ENCODE measurements at regions not wholly inside any gene's neighbourhood (a gene's known extent, or its start where the extent isn't known, plus 50 kb on each side); places are given as distances from the start of the nearest gene placed in this dataset.

GRCh38 chr16:74075393-74075792 lies 221.2 kb upstream of the PSMD7 start:
- Histone ChIP-seq H3K9me3 (ENCODE audit: control insufficient read depth, low read length) (peaks cover 1% of the 10 kb centered on the region), H3K4me1 (ENCODE audit: control insufficient read depth in 1 of 2, insufficient read depth in 2 of 2, low read length in 2 of 2) (no peaks in the 10 kb centered on the region), H3K36me3 (ENCODE audit: control insufficient read depth in 1 of 2, insufficient read depth in 2 of 2, low read length in 1 of 2) (no peaks in the 10 kb centered on the region), H3K4me3 (ENCODE audit: low read length in 2 of 2) (no peak overlapping the region), H3K27ac (ENCODE audit: low read depth in 1 of 2, low read length in 2 of 2) (no peak overlapping the region), H3K27me3 (ENCODE audit: control insufficient read depth in 1 of 2, insufficient read depth in 2 of 2, low read length in 1 of 2) (no peaks in the 10 kb centered on the region)
- ATAC-seq (ENCODE audit: low FRiP score) (no peak), DNase-seq (no peak)
- 92 to 93% methylated on average over 4 of the region's 4 CpGs for WGBS, 2 donors
- intact Hi-C loops (cut with DNase I) = no loop called here

DNA sequence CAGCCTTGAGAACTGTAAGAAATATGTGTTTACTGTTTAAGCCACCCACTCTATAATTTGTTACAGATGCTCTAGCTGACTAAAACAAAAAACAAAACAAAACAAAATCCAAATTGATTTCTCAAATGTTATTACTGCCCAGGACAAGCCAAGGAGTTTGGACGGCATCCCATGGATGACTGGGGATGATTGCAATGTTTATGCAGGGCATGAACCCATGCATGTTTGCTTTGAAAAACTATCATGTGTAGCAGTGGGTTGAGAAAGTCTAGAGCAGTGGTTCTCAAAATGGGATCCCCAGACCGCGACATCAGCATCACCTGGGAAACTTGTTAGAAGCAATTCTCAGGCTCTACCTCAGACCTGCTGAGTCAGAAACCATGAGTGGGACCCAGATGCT lies 223.2 kb upstream of the PSMD7 start:
- WGBS, 2 donors = 76 to 88% methylated on average over 3 of the region's 3 CpGs
- Histone ChIP-seq H3K4me3 (ENCODE audit: low read length in 2 of 2) (no peak overlapping the region), H3K9me3 (ENCODE audit: control insufficient read depth, low read length) (peaks cover 1% of the 10 kb centered on the region), H3K27ac (ENCODE audit: low read depth in 1 of 2, low read length in 2 of 2) (no peak overlapping the region), H3K27me3 (ENCODE audit: control insufficient read depth in 1 of 2, insufficient read depth in 2 of 2, low read length in 1 of 2) (no peaks in the 10 kb centered on the region), H3K4me1 (ENCODE audit: control insufficient read depth in 1 of 2, insufficient read depth in 2 of 2, low read length in 2 of 2) (no peaks in the 10 kb centered on the region), H3K36me3 (ENCODE audit: control insufficient read depth in 1 of 2, insufficient read depth in 2 of 2, low read length in 1 of 2) (no peaks in the 10 kb centered on the region)
- DNase-seq = no peak
- intact Hi-C loops (cut with DNase I) = no loop called here
- no peak for ATAC-seq (ENCODE audit: low FRiP score)

DNA sequence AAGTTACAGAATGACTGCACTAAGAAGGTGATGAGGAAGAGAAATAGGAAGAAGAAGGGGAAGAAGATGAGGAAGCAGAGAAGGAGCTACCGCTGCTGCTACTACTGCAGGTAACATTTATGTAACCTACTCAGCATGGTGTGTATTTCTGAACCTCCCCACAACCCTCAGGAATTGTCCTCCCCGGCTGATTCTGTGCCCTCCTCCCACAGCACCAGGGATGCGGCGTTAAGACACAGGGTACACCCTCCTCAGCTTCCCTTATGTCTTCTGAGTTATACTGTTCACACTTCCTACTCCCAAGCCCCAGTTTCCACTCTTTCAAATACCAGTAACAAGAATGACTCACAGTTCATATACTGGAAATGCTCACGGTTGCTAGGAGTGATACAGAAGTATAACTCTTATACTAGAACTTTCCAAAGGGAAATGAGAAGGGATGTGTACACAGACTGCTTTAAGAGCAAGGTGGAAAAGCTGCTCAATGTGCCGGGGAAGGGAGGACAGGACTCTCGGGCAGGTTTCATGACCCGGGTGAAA lies 224.5 kb upstream of the PSMD7 start:
- Histone ChIP-seq H3K36me3 (ENCODE audit: control insufficient read depth in 1 of 2, insufficient read depth in 2 of 2, low read length in 1 of 2) (no peaks in the 10 kb centered on the region), H3K27ac (ENCODE audit: low read depth in 1 of 2, low read length in 2 of 2) (no peak overlapping the region), H3K27me3 (ENCODE audit: control insufficient read depth in 1 of 2, insufficient read depth in 2 of 2, low read length in 1 of 2) (no peaks in the 10 kb centered on the region), H3K9me3 (ENCODE audit: control insufficient read depth, low read length) (peaks cover 1% of the 10 kb centered on the region), H3K4me1 (ENCODE audit: control insufficient read depth in 1 of 2, insufficient read depth in 2 of 2, low read length in 2 of 2) (no peaks in the 10 kb centered on the region), H3K4me3 (ENCODE audit: low read length in 2 of 2) (no peak overlapping the region)
- 59 to 68% methylated on average over 8 of the region's 8 CpGs for WGBS, 2 donors
- intact Hi-C loops (cut with DNase I) = no loop called here
- no peak for ATAC-seq (ENCODE audit: low FRiP score)
- DNase-seq = no peak

- H3K27ac ChIP-seq (ENCODE audit: low read depth in 1 of 2, low read length in 2 of 2) = no peak overlapping the region
- no peak for ATAC-seq (ENCODE audit: low FRiP score)
- WGBS, 2 donors = 78% methylated on average over 10 of the region's 10 CpGs
- intact Hi-C loops (cut with DNase I) = no loop called here
- no peaks in the 10 kb centered on the region for H3K4me1 ChIP-seq (ENCODE audit: control insufficient read depth in 1 of 2, insufficient read depth in 2 of 2, low read length in 2 of 2)
- H3K36me3 ChIP-seq (ENCODE audit: control insufficient read depth in 1 of 2, insufficient read depth in 2 of 2, low read length in 1 of 2) = no peaks in the 10 kb centered on the region
- H3K4me3 ChIP-seq (ENCODE audit: low read length in 2 of 2) = no peak overlapping the region
- no peak for DNase-seq
- H3K27me3 ChIP-seq (ENCODE audit: control insufficient read depth in 1 of 2, insufficient read depth in 2 of 2, low read length in 1 of 2) = no peaks in the 10 kb centered on the region
- H3K9me3 ChIP-seq (ENCODE audit: control insufficient read depth, low read length) = peaks cover 1% of the 10 kb centered on the region
Observed at GRCh38 chr16:74070237-74070636, 226.4 kb upstream of the PSMD7 start.

GRCh38 chr16:74064120-74064735 lies 232.4 kb upstream of the PSMD7 start:
- no peaks in the 10 kb centered on the region for H3K4me1 ChIP-seq (ENCODE audit: control insufficient read depth in 1 of 2, insufficient read depth in 2 of 2, low read length in 2 of 2)
- H3K9me3 ChIP-seq (ENCODE audit: control insufficient read depth, low read length) = no peaks in the 10 kb centered on the region
- no peaks in the 10 kb centered on the region for H3K36me3 ChIP-seq (ENCODE audit: control insufficient read depth in 1 of 2, insufficient read depth in 2 of 2, low read length in 1 of 2)
- no peak overlapping the region for H3K27ac ChIP-seq (ENCODE audit: low read depth in 1 of 2, low read length in 2 of 2)
- ATAC-seq (ENCODE audit: low FRiP score) (no peak), DNase-seq (no peak)
- H3K27me3 ChIP-seq (ENCODE audit: control insufficient read depth in 1 of 2, insufficient read depth in 2 of 2, low read length in 1 of 2) = no peaks in the 10 kb centered on the region
- WGBS, 2 donors = 36 to 46% methylated on average over 5 of the region's 5 CpGs
- intact Hi-C loops (cut with DNase I) = loop anchor here (2.0 to 10.0 kb wide), 3 partner anchors 163 to 211 kb away; no protein-coding TSS in a partner anchor
- H3K4me3 ChIP-seq (ENCODE audit: low read length in 2 of 2) = no peak overlapping the region

- ATAC-seq (ENCODE audit: low FRiP score) = no peak
- Histone ChIP-seq H3K27ac (ENCODE audit: low read depth in 1 of 2, low read length in 2 of 2) (no peak overlapping the region), H3K9me3 (ENCODE audit: control insufficient read depth, low read length) (peaks cover 2% of the 10 kb centered on the region), H3K36me3 (ENCODE audit: control insufficient read depth in 1 of 2, insufficient read depth in 2 of 2, low read length in 1 of 2) (no peaks in the 10 kb centered on the region), H3K4me3 (ENCODE audit: low read length in 2 of 2) (no peak overlapping the region), H3K4me1 (ENCODE audit: control insufficient read depth in 1 of 2, insufficient read depth in 2 of 2, low read length in 2 of 2) (no peaks in the 10 kb centered on the region), H3K27me3 (ENCODE audit: control insufficient read depth in 1 of 2, insufficient read depth in 2 of 2, low read length in 1 of 2) (no peaks in the 10 kb centered on the region)
- WGBS, 2 donors = 4 to 8% methylated on average over 4 of the region's 4 CpGs
- no peak for DNase-seq
- intact Hi-C loops (cut with DNase I) = no loop called here
Observed at GRCh38 chr16:74053826-74054225, 242.8 kb upstream of the PSMD7 start.

DNA sequence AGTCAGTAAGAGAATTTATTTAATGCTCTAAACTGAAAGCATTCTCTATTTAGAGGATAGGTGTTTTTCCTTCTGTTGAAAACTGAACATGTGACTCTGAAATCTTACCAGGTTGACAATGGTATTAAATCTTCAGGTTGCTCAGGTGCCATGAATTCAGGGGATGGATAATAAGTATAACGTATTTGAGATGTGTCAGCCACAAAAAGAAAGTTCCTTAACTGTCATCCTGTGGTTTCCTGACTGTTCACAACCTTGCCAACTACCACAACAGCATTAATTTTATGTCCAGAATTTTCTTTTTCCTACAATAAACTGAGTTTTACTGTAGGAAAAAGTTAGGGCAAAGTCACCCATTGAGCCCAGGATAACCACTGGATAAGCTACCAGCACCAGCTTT lies 243.3 kb upstream of the PSMD7 start:
- no peak for ATAC-seq (ENCODE audit: low FRiP score)
- WGBS, 2 donors = 17 to 19% methylated on average over 1 of the region's 1 CpG
- H3K9me3 ChIP-seq (ENCODE audit: control insufficient read depth, low read length) = peaks cover 2% of the 10 kb centered on the region
- no peaks in the 10 kb centered on the region for H3K27me3 ChIP-seq (ENCODE audit: control insufficient read depth in 1 of 2, insufficient read depth in 2 of 2, low read length in 1 of 2)
- no peak overlapping the region for H3K4me3 ChIP-seq (ENCODE audit: low read length in 2 of 2)
- H3K4me1 ChIP-seq (ENCODE audit: control insufficient read depth in 1 of 2, insufficient read depth in 2 of 2, low read length in 2 of 2) = no peaks in the 10 kb centered on the region
- DNase-seq = no peak
- no peaks in the 10 kb centered on the region for H3K36me3 ChIP-seq (ENCODE audit: control insufficient read depth in 1 of 2, insufficient read depth in 2 of 2, low read length in 1 of 2)
- no peak overlapping the region for H3K27ac ChIP-seq (ENCODE audit: low read depth in 1 of 2, low read length in 2 of 2)
- intact Hi-C loops (cut with DNase I) = no loop called here

GRCh38 chr16:74052016-74052415 lies 244.6 kb upstream of the PSMD7 start:
- Histone ChIP-seq H3K27ac (ENCODE audit: low read depth in 1 of 2, low read length in 2 of 2) (no peak overlapping the region), H3K9me3 (ENCODE audit: control insufficient read depth, low read length) (peaks cover 2% of the 10 kb centered on the region), H3K4me3 (ENCODE audit: low read length in 2 of 2) (no peak overlapping the region), H3K4me1 (ENCODE audit: control insufficient read depth in 1 of 2, insufficient read depth in 2 of 2, low read length in 2 of 2) (no peaks in the 10 kb centered on the region), H3K27me3 (ENCODE audit: control insufficient read depth in 1 of 2, insufficient read depth in 2 of 2, low read length in 1 of 2) (no peaks in the 10 kb centered on the region), H3K36me3 (ENCODE audit: control insufficient read depth in 1 of 2, insufficient read depth in 2 of 2, low read length in 1 of 2) (no peaks in the 10 kb centered on the region)
- no peak for ATAC-seq (ENCODE audit: low FRiP score)
- intact Hi-C loops (cut with DNase I) = no loop called here
- WGBS, 2 donors = 56 to 67% methylated on average over 1 of the region's 1 CpG
- no peak for DNase-seq

DNA sequence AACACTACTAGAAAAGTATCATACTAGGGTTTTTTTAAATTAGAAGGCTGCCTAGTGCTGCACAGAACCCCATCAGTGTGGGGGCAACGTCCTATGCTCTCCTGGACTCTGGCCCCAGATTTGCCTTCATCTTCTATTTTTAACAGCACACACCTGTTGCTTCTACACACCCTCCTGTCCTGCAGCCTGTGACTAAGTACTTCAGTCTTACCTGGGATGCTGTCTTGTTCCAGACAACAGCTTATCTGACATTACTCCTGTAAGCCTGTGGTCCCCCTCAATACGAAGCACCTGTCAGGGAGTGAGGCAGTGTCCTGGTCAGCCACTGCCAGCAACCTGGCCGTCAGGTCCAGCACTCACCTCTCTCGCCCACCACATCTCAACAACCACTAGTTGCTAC lies 247.6 kb upstream of the PSMD7 start:
- 84 to 89% methylated on average over 4 of the region's 4 CpGs for WGBS, 2 donors
- no peak overlapping the region for H3K4me3 ChIP-seq (ENCODE audit: low read length in 2 of 2)
- no peak overlapping the region for H3K27ac ChIP-seq (ENCODE audit: low read depth in 1 of 2, low read length in 2 of 2)
- intact Hi-C loops (cut with DNase I) = loop anchor here in 1 of 2 donors (10.0 kb wide), 1 partner anchor 56 kb away; no protein-coding TSS in a partner anchor
- H3K36me3 ChIP-seq (ENCODE audit: control insufficient read depth in 1 of 2, insufficient read depth in 2 of 2, low read length in 1 of 2) = no peaks in the 10 kb centered on the region
- no peaks in the 10 kb centered on the region for H3K9me3 ChIP-seq (ENCODE audit: control insufficient read depth, low read length)
- ATAC-seq (ENCODE audit: low FRiP score) (no peak), DNase-seq (no peak)
- H3K27me3 ChIP-seq (ENCODE audit: control insufficient read depth in 1 of 2, insufficient read depth in 2 of 2, low read length in 1 of 2) = no peaks in the 10 kb centered on the region
- H3K4me1 ChIP-seq (ENCODE audit: control insufficient read depth in 1 of 2, insufficient read depth in 2 of 2, low read length in 2 of 2) = no peaks in the 10 kb centered on the region

Measured in aorta (tissue), 5 donors.